HG03060 (cell line): ENCODE measurements at regions not wholly inside any gene's neighbourhood (a gene's known extent, or its start where the extent isn't known, plus 50 kb on each side); places are given as distances from the start of the nearest gene placed in this dataset.

Experiments
- ATAC-seq: cut with Tn5 transposase; IDR thresholded peaks from one replicate; pipeline ENCODE4 v1.9.1; 2021; ENCODE audit warnings: low read depth, moderate number of reproducible peaks; ENCODE audit not compliant: unreplicated experiment

- no peak for ATAC-seq
These were observed 330.9 kb downstream of the CXXC4 start for GRCh38 chr4:104163820-104164219.

- ATAC-seq: no peak
These were observed 348.6 kb downstream of the CXXC4 start for GRCh38 chr4:104146048-104146447.

- ATAC-seq: no peak
These were observed 356.6 kb downstream of the CXXC4 start for GRCh38 chr4:104138116-104138515.

GRCh38 chr4:104129243-104129642 lies 365.5 kb downstream of the CXXC4 start:
- ATAC-seq: no peak

GRCh38 chr4:104128850-104129213 lies 365.9 kb downstream of the CXXC4 start:
- ATAC-seq: no peak

GRCh38 chr4:104128031-104128849 lies 366.5 kb downstream of the CXXC4 start:
- ATAC-seq: no peak

- no peak for ATAC-seq
These were observed 371.7 kb downstream of the CXXC4 start for GRCh38 chr4:104123021-104123420.

GRCh38 chr4:104117776-104118175 lies 376.9 kb downstream of the CXXC4 start:
- ATAC-seq: no peak

GRCh38 chr4:104113850-104114249 lies 380.8 kb downstream of the CXXC4 start:
- no peak for ATAC-seq

- no peak for ATAC-seq
These were observed 379.4 kb upstream of the TACR3 start for GRCh38 chr4:104099141-104099540.

- ATAC-seq: no peak
These were observed 373.5 kb upstream of the TACR3 start for GRCh38 chr4:104093247-104093646.

- no peak for ATAC-seq
These were observed 353.4 kb upstream of the TACR3 start for GRCh38 chr4:104073229-104073628.

- ATAC-seq: no peak
These were observed 346.7 kb upstream of the TACR3 start for GRCh38 chr4:104066533-104066932.

GRCh38 chr4:104064646-104065577 lies 345.1 kb upstream of the TACR3 start:
- peak; percentile 88 for ATAC-seq

- ATAC-seq: no peak
These were observed 343.6 kb upstream of the TACR3 start for GRCh38 chr4:104063341-104063740.

- no peak for ATAC-seq
These were observed 324.6 kb upstream of the TACR3 start for GRCh38 chr4:104044369-104044768.

GRCh38 chr4:104032896-104033295 lies 313.1 kb upstream of the TACR3 start:
- ATAC-seq: no peak

GRCh38 chr4:104025251-104025650 lies 305.5 kb upstream of the TACR3 start:
- no peak for ATAC-seq

- ATAC-seq: no peak
These were observed 303.0 kb upstream of the TACR3 start for GRCh38 chr4:104022831-104023230.

- ATAC-seq: no peak
These were observed 302.4 kb upstream of the TACR3 start for GRCh38 chr4:104022226-104022625.

- no peak for ATAC-seq
These were observed 300.9 kb upstream of the TACR3 start for GRCh38 chr4:104020641-104021040.

GRCh38 chr4:104017213-104017612 lies 297.4 kb upstream of the TACR3 start:
- no peak for ATAC-seq
